ENCODE measurements at regions not wholly inside any gene's neighbourhood (a gene's known extent, or its start where the extent isn't known, plus 50 kb on each side); places are given as distances from the start of the nearest gene placed in this dataset.
"Not testable (repeated sequence)": the region's sequence is repeated elsewhere in the genome, so short reads cannot be mapped to it uniquely, and the experiment has no call there.

DNA sequence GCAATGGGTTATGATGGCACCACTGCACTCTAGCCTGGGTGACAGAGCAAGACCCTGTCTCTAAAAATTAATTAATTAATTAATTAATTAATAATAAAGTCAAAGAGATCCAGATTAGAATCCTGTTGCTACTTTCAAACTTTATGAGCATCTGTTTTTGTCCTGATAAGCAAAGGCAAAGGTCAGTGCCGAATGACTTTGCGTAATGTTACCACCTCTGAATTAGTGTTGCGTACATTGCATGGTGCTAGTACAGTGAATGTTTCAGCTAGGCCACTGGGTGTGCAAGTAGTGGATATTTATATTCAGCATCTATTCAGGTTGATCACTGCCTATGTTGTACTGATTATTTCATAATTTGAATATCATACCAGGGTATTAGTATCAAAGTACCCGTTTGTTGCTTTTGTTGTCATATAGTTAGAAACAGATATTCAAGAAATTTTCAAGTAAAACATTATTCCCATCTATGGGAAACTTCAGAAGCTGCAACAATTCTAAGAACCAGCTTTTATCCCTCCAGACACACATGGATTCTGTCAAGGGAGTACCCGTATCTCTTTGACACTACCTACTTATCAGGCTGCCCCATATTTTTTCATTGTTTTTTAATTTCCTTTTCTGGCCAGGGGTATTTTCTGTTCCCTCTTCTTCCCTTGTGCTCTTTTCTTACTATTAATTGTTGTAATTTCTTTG, 127.1 kb upstream of the GRM7 start:
- no peak for DNase-seq (ENCODE audit: low read depth in 1 of 2, low spot score in 1 of 2)

DNA sequence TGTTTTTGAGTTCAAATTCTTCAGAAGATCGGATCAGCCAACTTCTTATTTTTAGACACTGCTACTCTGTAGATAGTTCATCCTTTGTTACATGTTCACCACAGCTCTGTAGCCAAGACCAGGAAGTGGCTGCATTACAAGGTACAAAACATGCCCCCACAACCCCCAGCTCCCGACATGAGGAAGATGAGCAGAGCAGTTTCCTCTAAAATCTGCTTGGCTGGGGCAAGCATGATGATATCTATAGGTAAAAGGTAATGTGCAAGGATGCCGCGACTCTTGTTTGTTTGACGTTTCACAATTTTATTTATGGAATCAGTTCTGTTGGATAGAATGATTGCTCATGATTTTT, 126.5 kb upstream of the GRM7 start:
- no peak for DNase-seq (ENCODE audit: low read depth in 1 of 2, low spot score in 1 of 2)

DNA sequence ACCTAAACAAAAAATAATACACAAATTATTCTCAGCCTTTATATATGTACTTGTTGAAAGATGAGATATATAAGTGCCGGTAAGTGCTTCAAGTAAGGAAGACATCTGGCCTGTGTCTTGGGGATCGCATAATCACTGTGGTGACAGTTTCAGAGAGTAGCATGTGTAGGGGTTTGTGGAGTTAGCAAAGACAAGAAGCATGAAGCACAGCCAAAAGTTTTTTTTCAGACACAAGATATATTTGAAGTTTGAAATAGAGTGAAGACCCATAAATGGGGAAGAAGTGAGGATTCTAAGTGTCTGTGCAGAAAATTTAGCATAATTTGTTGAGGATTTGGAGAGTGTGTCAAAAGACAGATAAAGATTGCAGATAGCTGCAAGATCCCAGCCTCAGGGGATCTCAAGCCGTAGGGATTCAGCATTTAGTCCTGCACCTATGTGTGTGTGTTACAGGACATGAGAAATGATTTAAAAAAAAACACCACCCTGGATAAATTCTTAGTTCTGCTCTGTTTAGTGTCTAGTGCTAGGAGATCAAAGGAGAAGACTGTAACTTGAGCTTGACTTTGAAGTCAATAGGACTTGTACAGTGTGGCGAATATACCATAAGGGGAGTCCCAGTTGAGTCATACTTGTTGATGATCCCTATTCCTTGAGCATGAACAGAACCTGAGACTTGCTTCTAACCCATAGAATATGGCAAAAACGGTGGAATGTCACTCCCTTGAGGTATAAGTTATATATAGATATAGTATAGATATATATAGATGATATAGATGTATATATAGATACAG, 123.9 kb upstream of the GRM7 start:
- DNase-seq (ENCODE audit: low read depth in 1 of 2, low spot score in 1 of 2): no peak

DNA sequence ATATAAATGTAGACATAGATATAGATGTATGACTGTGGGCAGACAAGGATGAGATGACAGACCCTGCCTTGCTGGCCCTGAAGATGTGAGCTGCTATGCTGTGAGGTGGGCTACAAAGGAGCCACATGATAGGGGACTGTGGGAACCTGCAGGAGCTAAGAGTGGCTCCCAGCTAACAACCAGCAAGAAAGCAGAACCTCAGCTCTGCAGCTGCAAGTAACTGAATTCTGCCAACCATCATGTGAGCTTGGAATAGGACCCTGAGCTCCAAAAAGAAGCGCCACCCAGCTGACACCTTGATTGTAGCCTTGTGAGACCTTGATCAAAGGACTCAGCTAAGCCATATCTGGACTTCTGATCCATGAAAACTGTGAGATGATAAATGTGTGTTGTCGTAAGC, 123.3 kb upstream of the GRM7 start:
- DNase-seq (ENCODE audit: low read depth in 1 of 2, low spot score in 1 of 2): no peak

DNA sequence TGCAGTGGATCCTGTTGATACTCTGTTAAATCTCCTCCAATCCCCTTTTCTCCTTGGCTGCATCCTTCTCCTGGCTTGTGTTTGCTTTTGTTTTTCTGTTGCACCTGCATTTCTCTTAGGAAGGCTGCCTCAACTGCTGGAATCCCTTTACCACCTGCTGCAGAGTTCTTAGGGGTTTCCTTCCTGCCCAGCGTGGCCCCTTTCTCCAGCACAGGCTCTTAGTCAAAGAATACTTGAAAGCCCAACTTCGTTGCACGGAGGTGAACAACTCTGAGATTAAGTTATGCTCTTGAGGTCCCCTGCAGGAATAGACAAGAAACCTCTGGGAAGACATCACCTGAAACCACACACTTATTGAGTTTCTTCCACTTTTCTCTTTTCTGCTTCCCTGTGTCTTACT, 121.6 kb upstream of the GRM7 start:
- no peak for DNase-seq (ENCODE audit: low read depth in 1 of 2, low spot score in 1 of 2)

DNA sequence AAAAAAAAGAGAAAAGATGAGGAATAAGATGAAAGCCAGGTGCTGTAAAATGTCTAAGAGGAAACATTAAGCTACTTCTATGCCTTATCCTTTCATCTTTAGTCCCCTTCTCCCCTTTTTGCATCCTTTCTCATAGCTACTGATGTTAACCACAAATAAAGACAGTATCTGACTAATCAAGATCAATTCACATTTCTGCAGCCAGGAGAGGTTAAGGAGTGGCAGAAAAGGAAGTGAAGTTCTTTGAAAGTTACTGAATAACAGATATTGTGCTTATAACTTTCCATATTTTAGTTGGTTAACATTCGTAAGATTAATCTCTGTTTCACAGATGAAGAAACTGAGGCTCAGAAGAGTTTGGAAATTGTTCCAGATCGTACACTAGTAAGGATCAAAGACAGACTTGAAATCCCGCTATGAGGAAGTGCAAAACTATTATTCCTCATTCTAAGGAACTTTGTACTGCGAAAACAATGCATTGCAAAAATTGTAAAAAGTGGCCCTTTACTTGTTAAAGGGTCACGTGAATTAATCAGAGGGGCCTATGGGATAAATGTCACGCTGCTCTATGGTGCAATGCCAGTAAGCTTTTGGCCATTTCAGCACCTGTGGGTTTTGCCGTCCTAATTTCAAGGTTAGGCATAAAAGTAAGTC, 117.7 kb upstream of the GRM7 start:
- no peak for DNase-seq (ENCODE audit: low read depth in 1 of 2, low spot score in 1 of 2)

DNA sequence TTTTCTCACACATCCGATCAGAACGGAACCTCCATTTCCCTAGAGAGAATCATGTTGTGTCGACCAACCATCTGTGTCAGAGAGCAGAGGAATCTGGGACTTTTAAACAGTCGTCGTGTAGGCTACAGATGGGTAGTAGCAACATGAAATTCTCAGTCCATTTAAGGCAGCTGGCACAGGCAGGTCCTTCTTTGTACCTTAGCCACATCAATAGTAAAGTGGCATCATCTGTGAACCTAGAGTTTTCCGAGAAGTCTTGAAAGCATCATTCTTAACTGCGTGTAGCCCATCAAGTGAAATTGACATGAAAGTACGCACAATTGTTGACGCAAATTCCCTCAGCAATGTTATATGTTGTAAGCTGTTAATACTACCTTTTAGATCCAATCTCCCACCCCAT, 114.5 kb upstream of the GRM7 start:
- no peak for DNase-seq (ENCODE audit: low read depth in 1 of 2, low spot score in 1 of 2)

DNA sequence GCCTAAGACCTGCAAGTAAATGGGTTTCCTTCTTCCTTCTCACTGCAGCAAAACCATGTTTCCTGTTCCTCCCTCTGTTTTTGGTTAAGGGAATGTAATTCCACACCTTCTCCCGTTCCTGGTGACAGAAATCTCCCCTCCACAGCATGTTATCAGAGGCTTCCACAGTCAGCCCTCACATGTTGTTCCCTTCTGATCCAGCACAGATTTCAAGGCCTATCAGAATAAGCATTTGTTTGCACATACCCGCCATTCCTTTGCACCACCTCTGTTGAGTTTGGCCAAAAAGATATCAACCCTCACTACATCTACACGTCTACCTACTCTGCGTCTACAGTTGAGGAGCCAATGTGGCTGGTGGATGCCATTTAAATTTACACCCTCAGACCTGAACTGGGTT, 113.9 kb upstream of the GRM7 start:
- no peak for DNase-seq (ENCODE audit: low read depth in 1 of 2, low spot score in 1 of 2)

DNA sequence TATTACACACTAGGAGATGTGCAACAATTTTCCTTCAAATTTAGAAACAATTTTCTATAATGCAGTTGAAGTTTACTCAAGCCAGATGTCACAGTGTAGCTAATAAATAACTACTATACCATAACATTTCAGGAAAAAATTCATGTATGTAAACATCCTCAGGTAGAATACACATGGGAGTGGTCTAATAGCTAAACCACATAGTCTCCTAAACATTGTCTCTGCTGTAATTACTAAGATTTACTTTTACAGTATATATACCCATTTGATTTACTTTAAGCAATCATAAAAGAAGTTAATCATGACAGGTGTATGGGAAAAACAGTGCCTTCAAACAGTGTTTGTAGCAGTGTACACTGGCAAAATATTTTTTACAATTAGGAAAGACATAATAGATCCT, 110.1 kb upstream of the GRM7 start:
- DNase-seq (ENCODE audit: low read depth in 1 of 2, low spot score in 1 of 2): no peak

DNA sequence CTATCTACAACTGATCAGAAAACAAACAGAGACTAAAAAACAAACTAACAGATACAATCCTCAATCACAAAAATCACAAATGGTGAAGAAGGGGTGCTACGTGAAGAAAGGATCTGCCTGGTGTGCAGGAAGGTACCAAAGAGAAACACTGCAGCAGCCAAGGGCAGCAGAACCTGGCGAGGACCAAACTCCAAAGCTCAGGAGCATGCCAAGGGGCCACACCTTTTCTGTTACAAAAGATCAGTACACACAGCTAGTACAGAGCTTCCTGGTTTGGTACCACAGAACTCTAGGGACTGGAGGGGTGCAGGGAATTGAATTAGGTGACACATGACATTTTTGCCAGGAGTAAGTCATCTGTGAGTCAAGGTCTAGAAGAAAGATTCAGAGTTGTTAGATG, 107.4 kb upstream of the GRM7 start:
- no peak for DNase-seq (ENCODE audit: low read depth in 1 of 2, low spot score in 1 of 2)

DNA sequence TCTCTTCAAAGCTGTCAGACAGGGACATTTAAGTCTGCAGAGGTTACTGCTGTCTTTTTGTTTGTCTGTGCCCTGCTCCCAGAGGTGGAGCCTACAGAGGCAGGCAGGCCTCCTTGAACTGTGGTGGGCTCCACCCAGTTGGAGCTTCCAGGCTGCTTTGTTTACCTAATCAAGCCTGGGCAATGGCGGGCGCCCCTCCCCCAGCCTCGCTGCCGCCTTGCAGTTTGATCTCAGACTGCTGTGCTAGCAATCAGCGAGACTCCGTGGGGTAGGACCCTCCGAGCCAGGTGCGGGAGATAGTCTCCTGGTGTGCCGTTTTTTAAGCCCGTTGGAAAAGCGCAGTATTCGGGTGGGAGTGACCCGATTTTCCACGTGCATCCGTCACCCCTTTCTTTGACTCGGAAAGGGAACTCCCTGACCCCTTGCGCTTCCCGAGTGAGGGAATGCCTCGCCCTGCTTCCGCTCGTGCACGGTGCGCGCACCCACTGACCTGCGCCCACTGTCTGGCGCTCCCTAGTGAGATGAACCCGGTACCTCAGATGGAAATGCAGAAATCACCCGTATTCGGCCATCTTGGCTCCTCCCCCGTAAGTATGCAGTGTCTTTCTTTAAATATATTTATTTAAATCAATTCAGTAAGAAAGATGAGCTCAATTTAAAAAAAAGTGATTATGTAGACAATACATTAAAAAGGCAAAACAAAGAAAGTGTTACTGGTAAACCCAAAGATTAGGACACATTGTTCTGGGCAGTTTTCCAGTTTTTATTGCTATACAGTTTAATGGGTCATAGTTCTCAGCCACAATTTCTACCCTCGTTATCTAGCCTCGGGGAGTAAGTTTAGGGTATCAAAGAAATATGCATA, 91.2 kb upstream of the GRM7 start:
- DNase-seq (ENCODE audit: low read depth in 1 of 2, low spot score in 1 of 2): not testable (repeated sequence)

DNA sequence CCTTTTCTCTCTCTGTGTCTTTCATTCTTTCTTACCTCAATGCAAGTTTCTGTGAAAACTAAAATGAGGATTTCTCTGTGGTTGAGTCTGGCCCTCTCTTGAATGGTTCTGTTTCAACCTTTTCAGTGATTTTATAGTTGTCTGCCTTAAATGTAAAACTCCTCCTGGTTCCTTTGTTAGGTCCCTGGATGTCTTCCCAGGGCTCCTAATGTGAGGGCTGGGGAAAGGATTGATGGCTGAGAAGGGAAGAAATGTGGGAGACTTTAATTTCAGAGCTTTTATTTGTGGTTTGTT, 90.6 kb upstream of the GRM7 start:
- no peak for DNase-seq (ENCODE audit: low read depth in 1 of 2, low spot score in 1 of 2)

DNA sequence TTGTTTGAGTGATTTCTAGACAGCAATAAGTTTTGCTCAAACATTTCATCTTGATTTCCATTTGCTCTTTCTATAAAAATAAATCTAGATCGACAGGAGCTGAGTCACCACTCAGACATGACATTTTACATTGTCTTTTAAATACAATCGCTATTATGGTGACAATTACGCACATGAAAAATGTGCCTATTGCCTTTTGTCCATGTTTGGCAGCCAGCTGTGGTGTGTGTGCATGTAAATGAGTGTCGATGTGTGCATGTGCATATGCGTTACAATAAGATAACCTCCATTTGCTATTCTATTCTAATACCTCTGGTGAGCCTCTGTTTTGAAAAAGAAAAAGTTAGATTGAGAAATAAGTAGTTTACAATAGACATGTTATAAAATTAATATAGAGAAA, 89.7 kb upstream of the GRM7 start:
- DNase-seq (ENCODE audit: low read depth in 1 of 2, low spot score in 1 of 2): no peak

DNA sequence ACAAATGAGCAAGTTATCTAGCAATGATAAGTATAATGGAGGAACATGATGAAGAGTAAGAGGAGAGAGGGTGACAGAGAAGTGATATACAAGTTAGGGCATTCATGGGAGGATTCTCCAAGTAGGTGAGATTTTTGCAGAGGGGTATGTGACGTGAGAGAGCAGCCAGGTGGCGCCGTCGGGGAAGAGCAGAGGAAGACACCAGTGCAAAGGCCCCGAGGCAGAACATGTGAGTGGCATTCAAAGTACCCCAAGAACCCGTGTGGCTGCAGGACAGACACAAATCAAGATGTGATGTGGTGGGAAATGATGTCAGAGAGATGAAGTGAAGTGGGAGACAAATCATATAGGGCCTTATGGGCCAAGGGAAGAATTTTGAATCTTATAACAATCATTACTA, 81.8 kb upstream of the GRM7 start:
- DNase-seq (ENCODE audit: low read depth in 1 of 2, low spot score in 1 of 2): no peak

DNA sequence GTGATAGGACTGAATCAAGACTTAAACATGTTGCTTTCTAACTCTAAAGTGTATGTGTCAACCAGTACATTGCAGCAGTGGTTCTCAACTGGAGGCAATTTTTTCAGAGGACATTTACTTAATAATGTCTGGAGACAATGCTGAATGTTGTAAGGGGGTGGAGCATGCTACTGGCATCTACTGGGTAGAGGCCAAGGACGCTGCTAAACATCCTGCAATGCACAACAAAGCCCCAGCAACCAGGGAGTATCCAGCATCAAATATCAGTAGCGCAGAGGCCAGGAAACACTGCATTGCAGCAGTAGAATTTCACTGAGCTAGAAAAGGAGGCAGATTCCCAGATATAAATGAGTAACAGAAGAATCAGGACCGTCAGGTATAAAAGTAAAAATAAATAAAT, 79.8 kb upstream of the GRM7 start:
- DNase-seq (ENCODE audit: low read depth in 1 of 2, low spot score in 1 of 2): no peak

DNA sequence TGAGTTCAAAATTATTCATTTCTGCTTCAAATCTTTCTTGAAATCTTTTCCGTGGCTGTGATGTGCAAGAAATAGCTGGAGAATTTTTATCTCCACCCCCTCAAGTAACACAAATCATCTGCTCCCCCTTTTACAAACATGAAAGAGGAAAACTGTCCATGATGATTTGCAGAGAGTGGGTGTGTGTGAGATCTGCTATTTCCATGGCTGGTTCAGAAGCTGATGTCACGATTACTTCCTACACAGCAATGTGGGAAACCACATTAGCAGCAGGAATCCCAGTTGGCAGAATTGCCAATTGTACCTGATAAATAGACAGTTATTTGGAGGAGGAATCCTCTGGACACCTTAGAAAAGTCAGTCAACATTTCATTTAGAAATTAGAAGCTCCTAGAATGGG, 75.2 kb upstream of the GRM7 start:
- no peak for DNase-seq (ENCODE audit: low read depth in 1 of 2, low spot score in 1 of 2)

DNA sequence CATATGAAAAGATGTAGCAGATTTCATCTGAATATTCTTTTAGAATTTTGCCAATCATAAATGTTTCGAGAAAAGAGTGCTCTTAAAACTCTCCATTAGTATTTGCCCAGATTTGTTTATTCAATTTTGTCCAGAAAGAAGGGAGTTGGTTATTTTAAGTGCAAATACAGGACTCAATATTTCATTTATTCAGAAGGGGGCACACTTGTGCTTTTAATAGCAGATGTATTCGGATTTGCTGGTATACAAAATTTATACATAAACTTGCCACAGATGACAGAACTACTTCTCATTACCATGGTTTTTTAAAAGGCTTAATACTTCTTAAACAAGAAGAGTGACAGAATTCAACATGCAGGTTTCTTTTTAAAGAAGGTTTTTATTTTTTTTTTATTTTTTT, 69.8 kb upstream of the GRM7 start:
- no peak for DNase-seq (ENCODE audit: low read depth in 1 of 2, low spot score in 1 of 2)

DNA sequence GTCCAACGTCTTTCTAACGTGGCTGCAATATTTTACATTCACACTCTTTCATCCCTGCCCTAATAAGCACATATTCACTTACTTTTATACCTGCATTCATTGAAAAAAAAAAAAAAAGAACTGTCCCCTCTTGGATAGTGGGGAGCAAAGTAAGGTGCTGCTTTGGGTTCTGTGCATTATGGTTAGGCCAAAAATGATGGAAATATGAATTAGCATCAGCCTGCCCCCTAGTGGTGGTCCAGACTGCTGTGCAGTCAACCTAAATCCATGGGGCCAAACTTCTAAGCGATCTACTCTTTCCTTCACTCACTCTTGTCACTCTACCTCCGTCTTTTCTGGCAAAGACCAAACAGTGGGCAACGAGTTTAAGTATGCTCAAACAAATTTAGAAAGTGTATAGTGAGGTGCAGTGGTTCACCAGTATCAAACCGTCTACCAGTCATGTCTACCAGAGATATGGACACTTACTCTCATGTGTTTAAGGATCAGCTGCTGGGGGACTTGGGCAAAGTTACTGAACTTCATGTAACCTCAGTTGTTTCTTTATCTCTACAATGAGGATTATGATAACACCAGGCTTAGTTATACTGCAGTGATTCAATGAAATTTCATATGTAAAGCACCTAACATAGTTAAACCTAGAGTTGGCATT, 61.5 kb upstream of the GRM7 start:
- no peak for DNase-seq (ENCODE audit: low read depth in 1 of 2, low spot score in 1 of 2)

DNA sequence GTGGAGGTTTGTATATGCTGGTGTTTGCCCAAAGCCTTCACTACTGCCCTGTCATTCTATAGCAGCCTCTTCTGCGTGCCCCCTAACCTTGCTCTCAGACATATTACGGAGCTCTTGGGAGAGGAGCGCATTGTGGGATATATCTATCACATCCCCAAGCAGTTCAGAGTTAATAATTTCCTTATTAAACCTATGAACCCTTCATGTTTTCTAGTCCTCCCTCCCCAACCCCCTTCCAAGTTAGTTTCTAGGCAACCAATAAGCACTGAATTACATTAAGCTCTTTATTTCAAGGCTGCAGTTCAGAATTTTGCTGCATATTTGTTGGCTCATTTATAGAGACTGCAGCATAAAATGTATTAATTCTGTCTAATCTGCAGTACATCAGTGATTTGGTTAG, 57.3 kb upstream of the GRM7 start:
- DNase-seq (ENCODE audit: low read depth in 1 of 2, low spot score in 1 of 2): no peak

DNA sequence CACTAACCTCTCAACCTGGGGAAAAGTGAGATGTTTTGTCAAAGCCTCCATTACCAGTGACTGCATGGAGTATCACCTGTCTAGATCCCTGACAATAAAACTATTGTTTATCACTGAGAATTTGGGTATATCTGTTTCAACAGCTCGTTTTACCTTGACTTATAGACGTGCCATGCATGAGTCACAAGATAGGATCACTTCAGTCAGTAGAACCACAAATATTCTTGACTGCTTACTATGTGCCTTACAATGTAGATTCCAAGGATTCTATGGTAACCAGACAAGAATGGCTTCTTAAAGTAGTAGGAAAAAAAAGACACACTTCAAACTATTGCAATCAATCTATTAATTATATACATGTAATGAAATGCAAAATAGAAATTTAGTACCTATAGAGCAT, 55.7 kb upstream of the GRM7 start:
- no peak for DNase-seq (ENCODE audit: low read depth in 1 of 2, low spot score in 1 of 2)

DNA sequence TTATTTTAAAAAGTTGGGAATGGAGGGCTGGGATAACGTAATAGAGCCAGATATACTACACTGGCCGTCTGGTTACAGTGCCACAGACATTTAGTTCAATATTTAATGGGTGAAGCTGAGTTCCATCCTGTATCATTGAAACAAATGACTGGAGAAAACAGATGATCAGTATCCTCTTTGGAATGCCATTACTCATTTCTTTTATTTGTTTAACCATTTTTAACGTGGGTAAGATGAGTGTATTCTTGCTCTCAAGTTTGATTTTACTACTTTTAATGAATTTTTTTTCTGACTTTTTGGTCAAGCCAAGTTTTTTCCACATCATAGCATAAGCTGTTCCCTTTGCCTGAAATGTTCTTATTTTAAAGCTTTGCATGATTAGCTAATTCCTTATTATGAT, 53.9 kb upstream of the GRM7 start:
- no peak for DNase-seq (ENCODE audit: low read depth in 1 of 2, low spot score in 1 of 2)
